PC-9 (cell line): ENCODE measurements at regions not wholly inside any gene's neighbourhood (a gene's known extent, or its start where the extent isn't known, plus 50 kb on each side); places are given as distances from the start of the nearest gene placed in this dataset.

Experiments
- BruUV-seq: library from RNA; stranded (reverse); fragments of 400-500 nt; replicated peaks from 2 replicates; lab custom pipeline; 2021; lab: Mats Ljungman, UMichigan
- CTCF ChIA-PET: fragments of 300-600 bp; sonication (Branson Sonifier 250); formaldehyde crosslinking; loops from one replicate; lab custom pipeline; 2022; ENCODE audit warnings: antibody characterized with exemption; lab: Charles Lee
- POLR2A ChIA-PET: fragments of 300-600 bp; sonication (Branson Sonifier 250); formaldehyde crosslinking; loops from one replicate; lab custom pipeline; 2022; ENCODE audit warnings: antibody characterized with exemption; ENCODE audit not compliant: unreplicated experiment; lab: Charles Lee
- DNase-seq, 2 experiments: peaks; one replicate each; pipeline versions ENCODE4 v3.0.0 to v3.0.0-alpha.2; 2015 to 2022; ENCODE audit warnings: mixed read lengths in 1 of 2
- H2AFZ ChIP-seq: fragments of 200-600 bp; sonication (generic); 2 replicates; pipeline ENCODE4 v1.8.1; 2017; ENCODE audit warnings: antibody characterized with exemption
- H3F3A ChIP-seq: fragments of 200-600 bp; sonication (generic); 2 replicates; pipeline ENCODE4 v1.8.1; 2017; ENCODE audit warnings: antibody characterized with exemption, mild to moderate bottlenecking, low read depth; ENCODE audit not compliant: insufficient read depth
- H3K27ac ChIP-seq: fragments of 200-600 bp; sonication (generic); 2 replicates; pipeline ENCODE4 v1.6.1; 2016; ENCODE audit warnings: mixed run types
- H3K27me3 ChIP-seq: fragments of 200-600 bp; sonication (generic); 2 replicates; pipeline ENCODE4 v1.6.1; 2016; ENCODE audit warnings: low read depth, mixed run types; ENCODE audit not compliant: insufficient read depth
- H3K36me3 ChIP-seq: fragments of 200-600 bp; sonication (generic); 2 replicates; pipeline ENCODE4 v1.6.1; 2016; ENCODE audit warnings: low read depth, mixed run types
- H3K4me1 ChIP-seq: fragments of 200-600 bp; sonication (generic); replicated peaks from 2 replicates; pipeline ENCODE4 v1.6.1; 2016; ENCODE audit warnings: mixed run types; ENCODE audit not compliant: insufficient read depth
- H3K4me2 ChIP-seq: fragments of 200-600 bp; sonication (generic); 2 replicates; pipeline ENCODE4 v1.6.1; 2017; ENCODE audit warnings: mixed run types
- H3K4me3 ChIP-seq: fragments of 200-600 bp; sonication (generic); 2 replicates; pipeline ENCODE4 v1.6.1; 2016; ENCODE audit warnings: mixed run types
- H3K79me2 ChIP-seq: fragments of 200-600 bp; sonication (generic); 2 replicates; pipeline ENCODE4 v1.6.1; 2017; ENCODE audit warnings: low read depth, mixed run types
- H3K9me2 ChIP-seq: fragments of 200-600 bp; sonication (generic); 2 replicates; pipeline ENCODE4 v1.8.1; 2017; ENCODE audit warnings: mild to moderate bottlenecking; ENCODE audit not compliant: insufficient read depth
- H3K9me3 ChIP-seq: fragments of 200-600 bp; sonication (generic); 2 replicates; pipeline ENCODE4 v1.8.1; 2016; ENCODE audit warnings: low read depth; ENCODE audit not compliant: insufficient read depth
- H4K20me1 ChIP-seq: fragments of 200-600 bp; sonication (generic); 2 replicates; pipeline ENCODE4 v1.8.1; 2017; ENCODE audit not compliant: insufficient read depth
- CTCF ChIP-seq: fragments of 200-600 bp; sonication (generic); conservative IDR thresholded peaks from 2 replicates; pipeline ENCODE4 v1.6.1; 2017; ENCODE audit warnings: mixed run types, antibody characterized with exemption, mild to moderate bottlenecking, moderate library complexity
- EZH2 ChIP-seq: fragments of 200-600 bp; sonication (generic); IDR thresholded peaks from 2 replicates; pipeline ENCODE4 v1.8.0; 2017; ENCODE audit warnings: antibody characterized with exemption, low read depth
- intact Hi-C: fragments of 100-400 bp; cut with micrococcal nuclease; formaldehyde crosslinking; loops from one replicate; pipeline ENCODE4 v1.10.0; 2022; ENCODE audit not compliant: unreplicated experiment

DNA sequence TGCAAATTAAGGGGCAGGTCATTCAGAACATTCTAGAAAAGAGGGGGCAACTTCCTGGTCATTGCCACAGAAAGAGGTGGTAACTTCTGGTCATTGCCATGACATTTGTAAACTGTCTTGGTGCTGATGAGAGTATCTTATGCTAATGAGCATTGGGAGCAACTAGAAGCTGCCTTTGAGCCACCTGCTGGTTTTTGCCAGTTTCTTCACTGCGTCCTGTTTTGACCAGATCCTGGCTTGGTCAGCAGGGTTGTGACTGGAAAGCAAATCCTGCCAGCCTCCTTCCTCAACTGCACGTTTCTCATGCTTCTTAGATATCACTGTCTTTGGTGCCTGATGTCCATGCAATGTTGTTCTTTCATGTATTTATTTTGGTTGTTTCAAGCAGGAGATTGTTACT lies 53.2 kb upstream of the SPATA31C2 start:
- Histone ChIP-seq H3K36me3 (no peaks in the 10 kb centered on the region), H3K27me3 (no peaks in the 10 kb centered on the region), H4K20me1 (no peaks in the 10 kb centered on the region), H3K4me1 (peaks cover 14% of the 10 kb centered on the region), H3K9me2 (no peaks in the 10 kb centered on the region), H3K4me2 (no peak overlapping the region), H3K27ac (no peak overlapping the region), H3F3A (peaks cover 7% of the 10 kb centered on the region; the same call in 1 of the 2 replicates), H3K4me3 (no peak overlapping the region), H3K79me2 (no peaks in the 10 kb centered on the region), H2AFZ (no peak overlapping the region), H3K9me3 (no peaks in the 10 kb centered on the region)
- TF ChIP-seq EZH2 (no peak), CTCF (no peak)
- intact Hi-C loops, result no loop called here
- DNase-seq, result no peak
- ChIA-PET CTCF (no interaction called here), POLR2A (no interaction called here)
- BruUV-seq, result no TSS peak

GRCh38 chr9:88189371-88189770 lies 51.1 kb upstream of the SPATA31C2 start:
- POLR2A ChIA-PET, result no interaction called here
- H3K4me1 ChIP-seq, result no peaks in the 10 kb centered on the region
- H4K20me1 ChIP-seq, result no peaks in the 10 kb centered on the region
- BruUV-seq, result no TSS peak
- no peaks in the 10 kb centered on the region for H3K36me3 ChIP-seq
- DNase-seq, result no peak
- H3K27me3 ChIP-seq, result no peaks in the 10 kb centered on the region
- H3K79me2 ChIP-seq, result no peaks in the 10 kb centered on the region
- no peak for TF ChIP-seq EZH2
- no peak for TF ChIP-seq CTCF
- H3K9me2 ChIP-seq, result no peaks in the 10 kb centered on the region
- no peak overlapping the region for H3K4me2 ChIP-seq
- H3F3A ChIP-seq, result no peaks in the 10 kb centered on the region
- H3K4me3 ChIP-seq, result no peak overlapping the region
- intact Hi-C loops, result no loop called here
- no peak overlapping the region for H2AFZ ChIP-seq
- H3K9me3 ChIP-seq, result no peaks in the 10 kb centered on the region
- no peak overlapping the region for H3K27ac ChIP-seq
- CTCF ChIA-PET, result no interaction called here
